DND-41 (cell line): ENCODE measurements at regions not wholly inside any gene's neighbourhood (a gene's known extent, or its start where the extent isn't known, plus 50 kb on each side); places are given as distances from the start of the nearest gene placed in this dataset.

Experiments used
- EZH2 ChIP-seq: IDR thresholded peaks from 3 replicates; pipeline ENCODE4 v1.6.1; 2012; ENCODE audit warnings: borderline replicate concordance, low read depth, mild to moderate bottlenecking, moderate library complexity, low read length, inconsistent platforms; ENCODE audit not compliant: severe bottlenecking
- TF ChIP-seq, protein P1 (sequence below): IDR thresholded peaks from 2 replicates; pipeline ENCODE4 v1.5.1; 2012; ENCODE audit warnings: borderline replicate concordance, low read length, moderate library complexity, mild to moderate bottlenecking; ENCODE audit not compliant: poor library complexity, severe bottlenecking; ENCODE audit errors: extremely low read depth

DNA sequence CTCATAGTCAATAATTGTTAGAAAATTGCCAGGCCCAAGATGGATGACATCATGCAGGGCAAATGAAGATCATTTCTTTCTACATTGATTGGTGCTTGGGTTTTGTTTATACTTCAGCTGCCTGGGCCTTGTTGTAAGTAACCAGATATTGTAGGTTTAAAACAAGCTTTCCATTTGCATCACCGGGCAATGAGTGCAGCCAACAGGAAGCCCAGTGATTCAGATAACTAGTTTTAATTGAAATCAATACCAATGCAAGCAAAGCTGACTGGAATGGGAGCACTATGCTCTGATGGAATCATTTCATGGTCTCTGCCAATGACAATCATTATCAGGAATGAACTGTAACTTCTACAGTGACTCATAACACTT lies 279.3 kb downstream of the DUSP6 start:
- TF ChIP-seq, protein P1, sequence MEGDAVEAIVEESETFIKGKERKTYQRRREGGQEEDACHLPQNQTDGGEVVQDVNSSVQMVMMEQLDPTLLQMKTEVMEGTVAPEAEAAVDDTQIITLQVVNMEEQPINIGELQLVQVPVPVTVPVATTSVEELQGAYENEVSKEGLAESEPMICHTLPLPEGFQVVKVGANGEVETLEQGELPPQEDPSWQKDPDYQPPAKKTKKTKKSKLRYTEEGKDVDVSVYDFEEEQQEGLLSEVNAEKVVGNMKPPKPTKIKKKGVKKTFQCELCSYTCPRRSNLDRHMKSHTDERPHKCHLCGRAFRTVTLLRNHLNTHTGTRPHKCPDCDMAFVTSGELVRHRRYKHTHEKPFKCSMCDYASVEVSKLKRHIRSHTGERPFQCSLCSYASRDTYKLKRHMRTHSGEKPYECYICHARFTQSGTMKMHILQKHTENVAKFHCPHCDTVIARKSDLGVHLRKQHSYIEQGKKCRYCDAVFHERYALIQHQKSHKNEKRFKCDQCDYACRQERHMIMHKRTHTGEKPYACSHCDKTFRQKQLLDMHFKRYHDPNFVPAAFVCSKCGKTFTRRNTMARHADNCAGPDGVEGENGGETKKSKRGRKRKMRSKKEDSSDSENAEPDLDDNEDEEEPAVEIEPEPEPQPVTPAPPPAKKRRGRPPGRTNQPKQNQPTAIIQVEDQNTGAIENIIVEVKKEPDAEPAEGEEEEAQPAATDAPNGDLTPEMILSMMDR = no peak
- TF ChIP-seq EZH2 = no peak
